Prostate gland (tissue), 2 donors: ENCODE measurements at regions not wholly inside any gene's neighbourhood (a gene's known extent, or its start where the extent isn't known, plus 50 kb on each side); places are given as distances from the start of the nearest gene placed in this dataset.

Experiments used
- DNase-seq: peaks from one replicate; pipeline ENCODE4 v3.0.0-alpha.2; 2019; ENCODE audit warnings: low spot score
- H3K27ac ChIP-seq, 2 donors: fragments of 200-600 bp; sonication (generic); 2 replicates each; pipeline ENCODE4 v1.5.1; 2017 to 2019
- H3K27me3 ChIP-seq: fragments of 200-600 bp; sonication (generic); replicated peaks from 2 replicates; pipeline ENCODE4 v1.5.1; 2019; ENCODE audit not compliant: insufficient read depth
- H3K36me3 ChIP-seq, 2 donors: fragments of 200-600 bp; sonication (generic); 1 replicate in 1 of 2; 2 replicates in 1 of 2; pipeline versions ENCODE4 v1.5.1 to v1.8.1; 2017 to 2019
- H3K4me1 ChIP-seq: fragments of 200-600 bp; sonication (generic); replicated peaks from 2 replicates; pipeline ENCODE4 v1.5.1; 2019
- H3K4me3 ChIP-seq, 2 donors: fragments of 200-600 bp; sonication (generic); 2 replicates each; pipeline ENCODE4 v1.5.1; 2017 to 2019
- H3K9me3 ChIP-seq: fragments of 200-600 bp; sonication (generic); 2 replicates; pipeline ENCODE4 v1.5.1; 2017
- POLR2A ChIP-seq: fragments of 450-650 bp; IDR thresholded peaks from one replicate; pipeline ENCODE4 v1.6.1; 2016; ENCODE audit warnings: antibody characterized with exemption, mild to moderate bottlenecking
- POLR2AphosphoS5 ChIP-seq: sonication (generic); formaldehyde crosslinking; IDR thresholded peaks from one replicate; pipeline ENCODE4 v1.6.1; 2017; ENCODE audit warnings: antibody characterized with exemption
- WGBS: methylation state at CpG from one replicate; pipeline ENCODE4 v1.1.5; 2018; 5-methylcytosine and 5-hydroxymethylcytosine counted together
- intact Hi-C: fragments of 100-400 bp; cut with DNase I; formaldehyde crosslinking; loops from one replicate; pipeline ENCODE4 v1.14.2; 2022
- TF ChIP-seq, protein P1 (sequence below), 4 experiments: fragments of 200-600 bp in 2 of 4; fragments of 450-650 bp in 2 of 4; sonication (generic) in 2 of 4; IDR thresholded peaks; 1 replicate in 3 of 4; 2 replicates in 1 of 4; pipeline ENCODE4 v1.5.1; 2016 to 2019; ENCODE audit warnings: antibody characterized with exemption in 4 of 4, mild to moderate bottlenecking in 2 of 4, moderate library complexity in 2 of 4

DNA sequence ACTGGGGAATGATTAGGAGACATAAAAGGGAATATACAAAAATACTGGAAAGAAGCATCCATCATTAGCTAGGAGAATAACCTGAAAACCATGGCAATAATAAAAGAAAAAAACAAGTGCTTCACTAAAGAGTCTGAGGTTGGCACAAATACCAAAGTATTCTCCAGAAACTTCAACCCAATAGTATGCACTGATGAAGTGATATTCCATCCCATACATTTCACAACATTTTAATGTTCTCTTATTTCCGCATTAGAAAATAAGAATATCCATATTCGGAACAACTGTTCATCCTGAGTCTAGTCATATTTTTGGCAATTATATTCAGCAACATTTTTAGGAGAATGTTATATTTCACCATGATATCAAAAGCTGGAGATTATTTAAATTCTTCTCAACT, 116.2 kb downstream of the POSTN start:
- WGBS: 83% methylated on average over 2 of the region's 2 CpGs
- Histone ChIP-seq H3K27ac (no peak overlapping the region), H3K27me3 (no peaks in the 10 kb centered on the region), H3K4me3 (no peak overlapping the region), H3K9me3 (no peaks in the 10 kb centered on the region), H3K36me3 (no peaks in the 10 kb centered on the region), H3K4me1 (no peaks in the 10 kb centered on the region)
- DNase-seq: no peak
- intact Hi-C loops: no loop called here
- TF ChIP-seq POLR2A (no peak), POLR2AphosphoS5 (no peak)
- TF ChIP-seq, protein P1, sequence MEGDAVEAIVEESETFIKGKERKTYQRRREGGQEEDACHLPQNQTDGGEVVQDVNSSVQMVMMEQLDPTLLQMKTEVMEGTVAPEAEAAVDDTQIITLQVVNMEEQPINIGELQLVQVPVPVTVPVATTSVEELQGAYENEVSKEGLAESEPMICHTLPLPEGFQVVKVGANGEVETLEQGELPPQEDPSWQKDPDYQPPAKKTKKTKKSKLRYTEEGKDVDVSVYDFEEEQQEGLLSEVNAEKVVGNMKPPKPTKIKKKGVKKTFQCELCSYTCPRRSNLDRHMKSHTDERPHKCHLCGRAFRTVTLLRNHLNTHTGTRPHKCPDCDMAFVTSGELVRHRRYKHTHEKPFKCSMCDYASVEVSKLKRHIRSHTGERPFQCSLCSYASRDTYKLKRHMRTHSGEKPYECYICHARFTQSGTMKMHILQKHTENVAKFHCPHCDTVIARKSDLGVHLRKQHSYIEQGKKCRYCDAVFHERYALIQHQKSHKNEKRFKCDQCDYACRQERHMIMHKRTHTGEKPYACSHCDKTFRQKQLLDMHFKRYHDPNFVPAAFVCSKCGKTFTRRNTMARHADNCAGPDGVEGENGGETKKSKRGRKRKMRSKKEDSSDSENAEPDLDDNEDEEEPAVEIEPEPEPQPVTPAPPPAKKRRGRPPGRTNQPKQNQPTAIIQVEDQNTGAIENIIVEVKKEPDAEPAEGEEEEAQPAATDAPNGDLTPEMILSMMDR (IDR thresholded peaks at IDR 0.05): no peak

- no peak for DNase-seq
- Histone ChIP-seq H3K27ac (no peak overlapping the region), H3K4me1 (no peaks in the 10 kb centered on the region), H3K4me3 (no peak overlapping the region), H3K9me3 (no peaks in the 10 kb centered on the region), H3K27me3 (no peaks in the 10 kb centered on the region), H3K36me3 (no peaks in the 10 kb centered on the region)
- intact Hi-C loops: no loop called here
- WGBS: 72% methylated on average over 1 of the region's 1 CpG
- TF ChIP-seq POLR2AphosphoS5 (no peak), POLR2A (no peak)
- TF ChIP-seq, protein P1 (IDR thresholded peaks at IDR 0.05): no peak
These were observed 116.7 kb downstream of the POSTN start for GRCh38 chr13:37481885-37482227.

GRCh38 chr13:37481011-37481884, 117.3 kb downstream of the POSTN start:
- no peak overlapping the region for H3K4me3 ChIP-seq
- no peaks in the 10 kb centered on the region for H3K27me3 ChIP-seq
- no peak overlapping the region for H3K27ac ChIP-seq
- no peaks in the 10 kb centered on the region for H3K36me3 ChIP-seq
- no peaks in the 10 kb centered on the region for H3K4me1 ChIP-seq
- no peak for DNase-seq
- TF ChIP-seq, protein P1 (IDR thresholded peaks at IDR 0.05): no peak
- TF ChIP-seq POLR2AphosphoS5 (no peak), POLR2A (no peak)
- 87% methylated on average over 7 of the region's 7 CpGs for WGBS
- no peaks in the 10 kb centered on the region for H3K9me3 ChIP-seq
- intact Hi-C loops: no loop called here

DNA sequence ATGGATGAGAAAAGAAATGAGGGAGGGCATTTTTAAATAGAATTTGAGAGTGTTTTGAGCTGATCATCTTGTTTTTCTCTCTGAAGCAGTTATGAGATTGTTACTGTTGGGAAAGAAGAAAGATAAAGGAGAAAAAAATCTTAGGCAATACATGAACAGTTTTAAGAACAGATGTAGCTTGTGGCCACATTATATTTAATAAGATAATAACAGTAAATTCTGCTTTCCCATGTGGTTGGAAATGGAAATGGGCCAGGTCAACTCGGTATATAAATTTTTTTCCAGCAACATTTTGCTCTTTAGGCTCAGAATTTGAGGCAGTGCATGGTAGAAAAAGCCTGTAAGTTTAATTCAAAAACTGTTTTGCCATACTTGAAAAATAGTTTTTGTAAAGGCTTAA, 118.7 kb downstream of the POSTN start:
- Histone ChIP-seq H3K4me1 (no peaks in the 10 kb centered on the region), H3K4me3 (no peak overlapping the region), H3K27ac (no peak overlapping the region), H3K36me3 (no peaks in the 10 kb centered on the region), H3K27me3 (no peaks in the 10 kb centered on the region), H3K9me3 (no peaks in the 10 kb centered on the region)
- no peak for TF ChIP-seq POLR2AphosphoS5
- TF ChIP-seq, protein P1 (IDR thresholded peaks at IDR 0.05): no peak
- TF ChIP-seq POLR2A: no peak
- 68% methylated on average over 1 of the region's 1 CpG for WGBS
- no peak for DNase-seq
- intact Hi-C loops: no loop called here

GRCh38 chr13:37476874-37477273, 121.7 kb downstream of the POSTN start:
- no peak for DNase-seq
- no peak overlapping the region for H3K4me3 ChIP-seq
- no peak for TF ChIP-seq POLR2AphosphoS5
- TF ChIP-seq POLR2A: no peak
- TF ChIP-seq, protein P1 (IDR thresholded peaks at IDR 0.05): no peak
- no peaks in the 10 kb centered on the region for H3K9me3 ChIP-seq
- WGBS: 42% methylated on average over 4 of the region's 4 CpGs
- intact Hi-C loops: no loop called here
- H3K27ac ChIP-seq: no peak overlapping the region
- no peaks in the 10 kb centered on the region for H3K36me3 ChIP-seq
- H3K27me3 ChIP-seq: no peaks in the 10 kb centered on the region
- no peaks in the 10 kb centered on the region for H3K4me1 ChIP-seq
